Vagina (tissue), 2 donors: ENCODE measurements at regions not wholly inside any gene's neighbourhood (a gene's known extent, or its start where the extent isn't known, plus 50 kb on each side); places are given as distances from the start of the nearest gene placed in this dataset.
A peak's percentile ranks its signal among the peaks of the same experiment; 100 is the strongest.

Experiments used
- DNase-seq, 2 donors: peaks; one replicate each; pipeline ENCODE4 v3.0.0-alpha.2; 2017; ENCODE audit errors: extremely low spot score in 2 of 2
- H3K27ac ChIP-seq: fragments of 200-600 bp; sonication (generic); one replicate; pipeline ENCODE4 v1.5.1; 2019
- H3K27me3 ChIP-seq: fragments of 200-600 bp; sonication (generic); one replicate; pipeline ENCODE4 v1.5.1; 2019
- H3K36me3 ChIP-seq, 2 donors: fragments of 200-600 bp; sonication (generic); one replicate each; pipeline ENCODE4 v1.5.1; 2017 to 2019
- H3K4me1 ChIP-seq: fragments of 200-600 bp; sonication (generic); one replicate; pipeline ENCODE4 v1.5.1; 2019
- H3K4me3 ChIP-seq, 2 donors: fragments of 200-600 bp; sonication (generic); 1 replicate in 1 of 2; 2 replicates in 1 of 2; pipeline ENCODE4 v1.5.1; 2016 to 2019
- H3K9me3 ChIP-seq: fragments of 200-600 bp; sonication (generic); one replicate; pipeline ENCODE4 v1.5.1; 2019
- CTCF ChIP-seq, 3 experiments: fragments of 450-650 bp in 2 of 3; fragments of 200-600 bp in 1 of 3; sonication (generic) in 1 of 3; IDR thresholded peaks; one replicate each; pipeline ENCODE4 v1.5.1; 2017 to 2019; ENCODE audit warnings: antibody characterized with exemption in 3 of 3, mild to moderate bottlenecking in 2 of 3, moderate library complexity in 2 of 3
- POLR2A ChIP-seq, 2 donors: fragments of 450-650 bp; IDR thresholded peaks; one replicate each; pipeline ENCODE4 v1.6.1; 2017; ENCODE audit warnings: antibody characterized with exemption in 2 of 2, mild to moderate bottlenecking in 2 of 2, moderate library complexity in 2 of 2
- POLR2AphosphoS5 ChIP-seq, 2 donors: sonication (generic); formaldehyde crosslinking; IDR thresholded peaks; one replicate each; pipeline ENCODE4 v1.9.0; 2017; ENCODE audit warnings: antibody characterized with exemption in 2 of 2, mild to moderate bottlenecking in 2 of 2, low read depth in 1 of 2; ENCODE audit not compliant: insufficient read depth in 1 of 2
- intact Hi-C: fragments of 100-400 bp; cut with DNase I; formaldehyde crosslinking; loops from one replicate; pipeline ENCODE4 v1.15.1; 2023

- Histone ChIP-seq H3K27me3 (no peaks in the 10 kb centered on the region), H3K9me3 (no peaks in the 10 kb centered on the region), H3K27ac (no peak overlapping the region), H3K4me3 (no peak overlapping the region), H3K36me3 (no peaks in the 10 kb centered on the region), H3K4me1 (no peaks in the 10 kb centered on the region)
- intact Hi-C loops = no loop called here
- no peak for DNase-seq
- TF ChIP-seq POLR2A (IDR thresholded peaks at IDR 0.05) (no peak), CTCF (IDR thresholded peaks at IDR 0.05) (no peak), POLR2AphosphoS5 (IDR thresholded peaks at IDR 0.05; ENCODE audit: insufficient read depth in 1 of 2, low read depth in 1 of 2) (no peak)
Measured at GRCh38 chr5:38645508-38645907, 89.1 kb upstream of the LIFR start.

GRCh38 chr5:38648703-38649291 lies 92.4 kb upstream of the LIFR start:
- no peaks in the 10 kb centered on the region for H3K4me1 ChIP-seq
- no peaks in the 10 kb centered on the region for H3K27me3 ChIP-seq
- no peaks in the 10 kb centered on the region for H3K9me3 ChIP-seq
- H3K27ac ChIP-seq = no peak overlapping the region
- H3K4me3 ChIP-seq = no peak overlapping the region
- TF ChIP-seq POLR2A (IDR thresholded peaks at IDR 0.05) (no peak), POLR2AphosphoS5 (IDR thresholded peaks at IDR 0.05; ENCODE audit: insufficient read depth in 1 of 2, low read depth in 1 of 2) (no peak), CTCF (IDR thresholded peaks at IDR 0.05) (no peak)
- DNase-seq = no peak
- intact Hi-C loops = no loop called here
- H3K36me3 ChIP-seq = no peaks in the 10 kb centered on the region

GRCh38 chr5:38650540-38650939 lies 94.1 kb upstream of the LIFR start:
- H3K4me3 ChIP-seq = no peak overlapping the region
- peak in 1 of 2 donors; percentile 58 for DNase-seq
- intact Hi-C loops = no loop called here
- no peaks in the 10 kb centered on the region for H3K27me3 ChIP-seq
- no peaks in the 10 kb centered on the region for H3K9me3 ChIP-seq
- TF ChIP-seq POLR2A (IDR thresholded peaks at IDR 0.05) = no peak
- no peak for TF ChIP-seq POLR2AphosphoS5 (IDR thresholded peaks at IDR 0.05; ENCODE audit: insufficient read depth in 1 of 2, low read depth in 1 of 2)
- no peak for TF ChIP-seq CTCF (IDR thresholded peaks at IDR 0.05)
- no peaks in the 10 kb centered on the region for H3K4me1 ChIP-seq
- H3K27ac ChIP-seq = no peak overlapping the region
- no peaks in the 10 kb centered on the region for H3K36me3 ChIP-seq

GRCh38 chr5:38650946-38651345 lies 94.5 kb upstream of the LIFR start:
- DNase-seq = peak in 1 of 2 donors; percentile 25
- Histone ChIP-seq H3K36me3 (no peaks in the 10 kb centered on the region), H3K9me3 (no peaks in the 10 kb centered on the region), H3K4me3 (no peak overlapping the region), H3K27me3 (no peaks in the 10 kb centered on the region), H3K27ac (no peak overlapping the region), H3K4me1 (no peaks in the 10 kb centered on the region)
- TF ChIP-seq POLR2AphosphoS5 (IDR thresholded peaks at IDR 0.05; ENCODE audit: insufficient read depth in 1 of 2, low read depth in 1 of 2) = no peak
- no peak for TF ChIP-seq CTCF (IDR thresholded peaks at IDR 0.05)
- TF ChIP-seq POLR2A (IDR thresholded peaks at IDR 0.05) = no peak
- intact Hi-C loops = no loop called here

GRCh38 chr5:38651806-38652205 lies 95.4 kb upstream of the LIFR start:
- no peak overlapping the region for H3K27ac ChIP-seq
- no peaks in the 10 kb centered on the region for H3K9me3 ChIP-seq
- intact Hi-C loops = no loop called here
- no peak overlapping the region for H3K4me3 ChIP-seq
- no peaks in the 10 kb centered on the region for H3K36me3 ChIP-seq
- no peaks in the 10 kb centered on the region for H3K4me1 ChIP-seq
- TF ChIP-seq POLR2AphosphoS5 (IDR thresholded peaks at IDR 0.05; ENCODE audit: insufficient read depth in 1 of 2, low read depth in 1 of 2) (no peak), POLR2A (IDR thresholded peaks at IDR 0.05) (no peak), CTCF (IDR thresholded peaks at IDR 0.05) (no peak)
- no peak for DNase-seq
- H3K27me3 ChIP-seq = no peaks in the 10 kb centered on the region
